Endodermal cell (in vitro differentiated cells): ENCODE measurements at regions not wholly inside any gene's neighbourhood (a gene's known extent, or its start where the extent isn't known, plus 50 kb on each side); places are given as distances from the start of the nearest gene placed in this dataset.

Source experiments
- DNase-seq: peaks from one replicate; pipeline ENCODE4 v3.0.0-alpha.2; 2017
- H3K27ac ChIP-seq: 2 replicates; pipeline ENCODE4 v1.5.1; 2013; ENCODE audit warnings: mild to moderate bottlenecking, low read depth, low read length, moderate library complexity
- H3K27me3 ChIP-seq: 2 replicates; pipeline ENCODE4 v1.6.1; 2013; ENCODE audit warnings: mild to moderate bottlenecking, low read length, moderate library complexity; ENCODE audit not compliant: insufficient read depth, control insufficient read depth, poor library complexity, severe bottlenecking
- H3K36me3 ChIP-seq: 2 replicates; pipeline ENCODE4 v1.7.0; 2013; ENCODE audit warnings: mild to moderate bottlenecking, low read length, moderate library complexity; ENCODE audit not compliant: control insufficient read depth, insufficient read depth
- H3K4me1 ChIP-seq: one replicate; pipeline ENCODE4 v1.7.0; 2013; ENCODE audit warnings: low read length; ENCODE audit not compliant: control insufficient read depth, insufficient read depth
- H3K4me3 ChIP-seq: 2 replicates; pipeline ENCODE4 v1.5.1; 2013; ENCODE audit warnings: mild to moderate bottlenecking, low read length, moderate library complexity
- H3K9ac ChIP-seq: 2 replicates; pipeline ENCODE4 v1.6.1; 2013; ENCODE audit warnings: mild to moderate bottlenecking, low read length, moderate library complexity; ENCODE audit not compliant: poor library complexity, severe bottlenecking; ENCODE audit errors: extremely low read depth
- H3K9me3 ChIP-seq: 2 replicates; pipeline ENCODE4 v1.6.1; 2013; ENCODE audit warnings: mild to moderate bottlenecking, low read length, moderate library complexity; ENCODE audit not compliant: control insufficient read depth
- H3K27ac Mint-ChIP-seq: 2 replicates; pipeline ENCODE4 v1.8.0; 2020; ENCODE audit warnings: mixed read lengths
- H3K27me3 Mint-ChIP-seq: 2 replicates; pipeline ENCODE4 v1.8.0; 2021; ENCODE audit warnings: mild to moderate bottlenecking, mixed read lengths; ENCODE audit not compliant: insufficient read depth
- H3K36me3 Mint-ChIP-seq: 2 replicates; pipeline ENCODE4 v1.8.0; 2020; ENCODE audit warnings: low read depth, mixed read lengths
- H3K4me1 Mint-ChIP-seq: 2 replicates; pipeline ENCODE4 v1.8.0; 2020; ENCODE audit warnings: mixed read lengths
- H3K4me3 Mint-ChIP-seq: 2 replicates; pipeline ENCODE4 v1.8.0; 2020; ENCODE audit warnings: mild to moderate bottlenecking, moderate library complexity, mixed read lengths
- H3K9me3 Mint-ChIP-seq: 2 replicates; pipeline ENCODE4 v1.8.0; 2020; ENCODE audit warnings: mild to moderate bottlenecking, mixed read lengths
- WGBS, 2 experiments: methylation state at CpG; one replicate each; pipeline versions ENCODE4 v1.1.5 to v1.1.7; 2013; ENCODE audit warnings: missing lambda C conversion rate in 2 of 2, mixed read lengths in 1 of 2; ENCODE audit not compliant: insufficient coverage in 1 of 2, insufficient read length in 1 of 2; 5-methylcytosine and 5-hydroxymethylcytosine counted together
- TF ChIP-seq, protein P1 (sequence below): fragments of 200-600 bp; sonication (generic); conservative IDR thresholded peaks from 2 replicates; pipeline ENCODE4 v1.5.0; 2021; ENCODE audit warnings: antibody characterized with exemption, mild to moderate bottlenecking

DNA sequence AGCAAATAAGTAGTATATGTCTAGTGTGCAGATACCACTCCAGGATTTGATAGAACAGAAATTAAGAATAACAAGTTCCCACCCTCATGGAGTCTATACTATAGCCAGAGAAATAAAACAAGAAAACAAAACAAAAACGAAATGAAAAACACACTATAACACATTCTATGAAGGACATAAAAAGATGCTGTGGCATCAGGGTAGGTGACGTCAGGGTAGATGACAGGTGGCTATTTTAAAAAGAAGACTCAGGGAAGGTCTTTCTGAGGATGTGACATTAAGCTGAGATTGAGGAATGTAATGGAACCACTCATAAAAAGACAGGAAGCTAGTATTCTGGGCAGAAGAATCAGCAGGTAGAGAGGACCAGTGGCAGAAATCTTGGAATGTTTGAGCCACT is 469.6 kb downstream of the RAP2B start:
- Mint-ChIP-seq H3K27me3 (no peaks in the 10 kb centered on the region), H3K9me3 (no peaks in the 10 kb centered on the region), H3K27ac (no peak overlapping the region), H3K4me1 (peaks cover 35% of the 10 kb centered on the region), H3K36me3 (no peaks in the 10 kb centered on the region), H3K4me3 (no peak overlapping the region)
- peaks cover 14% of the 10 kb centered on the region for H3K4me1 ChIP-seq
- no peak overlapping the region for H3K27ac ChIP-seq
- TF ChIP-seq, protein P1, sequence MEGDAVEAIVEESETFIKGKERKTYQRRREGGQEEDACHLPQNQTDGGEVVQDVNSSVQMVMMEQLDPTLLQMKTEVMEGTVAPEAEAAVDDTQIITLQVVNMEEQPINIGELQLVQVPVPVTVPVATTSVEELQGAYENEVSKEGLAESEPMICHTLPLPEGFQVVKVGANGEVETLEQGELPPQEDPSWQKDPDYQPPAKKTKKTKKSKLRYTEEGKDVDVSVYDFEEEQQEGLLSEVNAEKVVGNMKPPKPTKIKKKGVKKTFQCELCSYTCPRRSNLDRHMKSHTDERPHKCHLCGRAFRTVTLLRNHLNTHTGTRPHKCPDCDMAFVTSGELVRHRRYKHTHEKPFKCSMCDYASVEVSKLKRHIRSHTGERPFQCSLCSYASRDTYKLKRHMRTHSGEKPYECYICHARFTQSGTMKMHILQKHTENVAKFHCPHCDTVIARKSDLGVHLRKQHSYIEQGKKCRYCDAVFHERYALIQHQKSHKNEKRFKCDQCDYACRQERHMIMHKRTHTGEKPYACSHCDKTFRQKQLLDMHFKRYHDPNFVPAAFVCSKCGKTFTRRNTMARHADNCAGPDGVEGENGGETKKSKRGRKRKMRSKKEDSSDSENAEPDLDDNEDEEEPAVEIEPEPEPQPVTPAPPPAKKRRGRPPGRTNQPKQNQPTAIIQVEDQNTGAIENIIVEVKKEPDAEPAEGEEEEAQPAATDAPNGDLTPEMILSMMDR = no peak
- no peak for DNase-seq
- no peak overlapping the region for H3K9ac ChIP-seq
- WGBS, 2 experiments = 83 to 92% methylated on average over 1 of the region's 2 CpGs
- H3K4me3 ChIP-seq = no peak overlapping the region
- no peaks in the 10 kb centered on the region for H3K27me3 ChIP-seq
- H3K9me3 ChIP-seq = no peaks in the 10 kb centered on the region
- H3K36me3 ChIP-seq = no peaks in the 10 kb centered on the region

DNA sequence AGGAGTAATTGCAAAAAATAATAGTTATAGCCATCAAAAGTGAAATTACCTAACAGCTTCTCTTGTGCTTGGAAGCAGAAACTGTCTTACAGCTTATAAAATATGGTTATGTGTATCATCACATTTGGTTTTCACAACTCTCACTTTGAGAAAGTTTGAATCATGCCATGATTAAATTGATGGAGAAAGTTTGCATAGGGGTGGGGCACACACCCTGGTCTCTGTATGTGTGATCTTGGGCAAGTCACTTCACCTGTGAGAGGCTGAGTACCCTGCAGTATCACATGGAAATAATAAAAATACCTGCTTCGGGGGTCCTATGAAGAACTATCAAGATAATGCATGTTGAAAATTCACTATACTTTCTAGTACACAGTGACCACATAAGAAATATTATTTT is 471.4 kb downstream of the RAP2B start:
- no peak overlapping the region for H3K4me3 Mint-ChIP-seq
- no peak overlapping the region for H3K9ac ChIP-seq
- WGBS, 2 experiments = 82% methylated on average over 1 of the region's 1 CpG; no CpG with 5 or more reads in 1 of the 2 experiments
- no peak overlapping the region for H3K4me3 ChIP-seq
- peaks cover 17% of the 10 kb centered on the region for H3K4me1 ChIP-seq
- H3K36me3 ChIP-seq = no peaks in the 10 kb centered on the region
- H3K27me3 Mint-ChIP-seq = no peaks in the 10 kb centered on the region
- no peaks in the 10 kb centered on the region for H3K27me3 ChIP-seq
- H3K27ac Mint-ChIP-seq = no peak overlapping the region
- H3K4me1 Mint-ChIP-seq = peaks cover 39% of the 10 kb centered on the region
- no peak for DNase-seq
- H3K36me3 Mint-ChIP-seq = no peaks in the 10 kb centered on the region
- H3K9me3 ChIP-seq = no peaks in the 10 kb centered on the region
- TF ChIP-seq, protein P1 = no peak
- H3K9me3 Mint-ChIP-seq = peaks cover 2% of the 10 kb centered on the region
- no peak overlapping the region for H3K27ac ChIP-seq

DNA sequence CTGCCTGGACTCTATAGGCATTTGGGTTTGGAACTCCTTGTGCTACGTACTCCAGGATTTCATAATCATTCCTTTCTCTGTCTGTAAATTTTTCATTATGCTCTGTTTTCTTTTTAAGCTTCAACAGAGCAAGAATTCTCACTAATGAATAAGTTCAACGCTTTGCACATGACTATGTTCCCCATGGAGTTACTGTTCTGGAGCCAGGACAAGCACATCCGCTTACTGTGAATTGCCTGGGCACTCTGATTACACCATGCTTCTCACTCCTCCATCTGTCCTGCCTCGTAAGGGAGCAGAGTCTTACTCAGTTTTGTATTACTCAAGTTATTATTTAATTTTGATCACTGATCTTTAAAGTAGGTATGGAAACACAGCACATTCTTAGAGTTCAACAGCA is 472.7 kb downstream of the RAP2B start:
- peaks cover 40% of the 10 kb centered on the region for H3K4me1 Mint-ChIP-seq
- H3K9me3 Mint-ChIP-seq = peaks cover 2% of the 10 kb centered on the region
- no peaks in the 10 kb centered on the region for H3K9me3 ChIP-seq
- peak overlapping the region; percentile 44 for H3K27ac Mint-ChIP-seq
- H3K27me3 Mint-ChIP-seq = no peaks in the 10 kb centered on the region
- H3K27ac ChIP-seq = no peak overlapping the region
- no peak for DNase-seq
- 86 to 92% methylated on average over 1 to 4 of the region's 4 CpGs for WGBS, 2 experiments
- H3K4me1 ChIP-seq = peaks cover 19% of the 10 kb centered on the region
- H3K36me3 ChIP-seq = no peaks in the 10 kb centered on the region
- TF ChIP-seq, protein P1 = no peak
- H3K4me3 Mint-ChIP-seq = no peak overlapping the region
- no peaks in the 10 kb centered on the region for H3K27me3 ChIP-seq
- H3K4me3 ChIP-seq = peak overlapping the region; percentile 8
- no peak overlapping the region for H3K9ac ChIP-seq
- no peaks in the 10 kb centered on the region for H3K36me3 Mint-ChIP-seq
